H1 (cell line): ENCODE measurements at regions not wholly inside any gene's neighbourhood (a gene's known extent, or its start where the extent isn't known, plus 50 kb on each side); places are given as distances from the start of the nearest gene placed in this dataset.

Source experiments
- KDM5A ChIP-seq: fragments of 200-600 bp; IDR thresholded peaks from 2 replicates; pipeline ENCODE4 v1.7.1; 2012; ENCODE audit warnings: mild to moderate bottlenecking, low read length, inconsistent platforms, mixed read lengths
- TAF1 ChIP-seq: IDR thresholded peaks from 2 replicates; pipeline ENCODE4 v1.6.1; 2011; ENCODE audit warnings: mild to moderate bottlenecking, low read depth, low read length

GRCh38 chr12:91538418-91538817 is 355.8 kb upstream of the DCN start (continued):
- TF ChIP-seq KDM5A (no peak), TAF1 (no peak)
